ENCODE measurements at regions not wholly inside any gene's neighbourhood (a gene's known extent, or its start where the extent isn't known, plus 50 kb on each side); places are given as distances from the start of the nearest gene placed in this dataset.
"Not testable (repeated sequence)": the region's sequence is repeated elsewhere in the genome, so short reads cannot be mapped to it uniquely, and the experiment has no call there.

DNA sequence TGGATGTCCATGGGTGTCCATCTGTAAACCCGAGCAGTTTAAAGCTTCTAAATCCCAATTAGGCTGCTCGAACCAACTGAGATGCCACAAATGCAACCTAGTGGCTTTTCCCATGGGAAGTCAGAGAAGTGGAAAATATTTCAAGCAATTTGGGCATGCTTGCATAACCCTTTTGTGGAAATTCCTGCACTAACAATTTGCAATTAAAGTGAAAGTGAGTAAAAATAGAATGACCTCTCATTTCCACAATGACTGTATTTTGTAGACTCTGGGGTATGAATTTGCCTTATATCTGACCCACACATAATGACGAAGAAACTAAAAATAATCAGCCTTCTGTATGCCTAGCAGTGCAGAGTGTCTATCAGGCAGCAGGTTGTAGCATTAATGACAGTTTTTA, 91.8 kb upstream of the TSC22D1 start:
- Histone ChIP-seq H3K27me3 (ENCODE audit: control insufficient read depth, insufficient read depth, low read length) (no peaks in the 10 kb centered on the region), H3K9me3 (ENCODE audit: control insufficient read depth, insufficient read depth, low read depth, low read length) (no peaks in the 10 kb centered on the region), H3K36me3 (ENCODE audit: control insufficient read depth, insufficient read depth, low read length) (no peaks in the 10 kb centered on the region), H3K4me1 (ENCODE audit: control insufficient read depth, insufficient read depth, low read length) (no peaks in the 10 kb centered on the region), H3K27ac (ENCODE audit: low read length) (no peak overlapping the region), H3K4me3 (ENCODE audit: low read depth in 2 of 2, low read length in 2 of 2) (no peak overlapping the region)
- TF ChIP-seq, protein P1, sequence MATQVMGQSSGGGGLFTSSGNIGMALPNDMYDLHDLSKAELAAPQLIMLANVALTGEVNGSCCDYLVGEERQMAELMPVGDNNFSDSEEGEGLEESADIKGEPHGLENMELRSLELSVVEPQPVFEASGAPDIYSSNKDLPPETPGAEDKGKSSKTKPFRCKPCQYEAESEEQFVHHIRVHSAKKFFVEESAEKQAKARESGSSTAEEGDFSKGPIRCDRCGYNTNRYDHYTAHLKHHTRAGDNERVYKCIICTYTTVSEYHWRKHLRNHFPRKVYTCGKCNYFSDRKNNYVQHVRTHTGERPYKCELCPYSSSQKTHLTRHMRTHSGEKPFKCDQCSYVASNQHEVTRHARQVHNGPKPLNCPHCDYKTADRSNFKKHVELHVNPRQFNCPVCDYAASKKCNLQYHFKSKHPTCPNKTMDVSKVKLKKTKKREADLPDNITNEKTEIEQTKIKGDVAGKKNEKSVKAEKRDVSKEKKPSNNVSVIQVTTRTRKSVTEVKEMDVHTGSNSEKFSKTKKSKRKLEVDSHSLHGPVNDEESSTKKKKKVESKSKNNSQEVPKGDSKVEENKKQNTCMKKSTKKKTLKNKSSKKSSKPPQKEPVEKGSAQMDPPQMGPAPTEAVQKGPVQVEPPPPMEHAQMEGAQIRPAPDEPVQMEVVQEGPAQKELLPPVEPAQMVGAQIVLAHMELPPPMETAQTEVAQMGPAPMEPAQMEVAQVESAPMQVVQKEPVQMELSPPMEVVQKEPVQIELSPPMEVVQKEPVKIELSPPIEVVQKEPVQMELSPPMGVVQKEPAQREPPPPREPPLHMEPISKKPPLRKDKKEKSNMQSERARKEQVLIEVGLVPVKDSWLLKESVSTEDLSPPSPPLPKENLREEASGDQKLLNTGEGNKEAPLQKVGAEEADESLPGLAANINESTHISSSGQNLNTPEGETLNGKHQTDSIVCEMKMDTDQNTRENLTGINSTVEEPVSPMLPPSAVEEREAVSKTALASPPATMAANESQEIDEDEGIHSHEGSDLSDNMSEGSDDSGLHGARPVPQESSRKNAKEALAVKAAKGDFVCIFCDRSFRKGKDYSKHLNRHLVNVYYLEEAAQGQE (IDR thresholded peaks at IDR 0.05; ENCODE audit: insufficient read depth in 1 of 2, low read depth in 2 of 2, low read length in 1 of 2): no peak
- TF ChIP-seq POLR2AphosphoS5 (IDR thresholded peaks at IDR 0.05; ENCODE audit: low read depth, low read length) (no peak), SIN3A (IDR thresholded peaks at IDR 0.05; ENCODE audit: borderline replicate concordance, insufficient read depth, low read depth, low read length) (no peak), TCF7L2 (IDR thresholded peaks at IDR 0.05; ENCODE audit: low read depth, low read length) (no peak)
- TF ChIP-seq, protein P2, sequence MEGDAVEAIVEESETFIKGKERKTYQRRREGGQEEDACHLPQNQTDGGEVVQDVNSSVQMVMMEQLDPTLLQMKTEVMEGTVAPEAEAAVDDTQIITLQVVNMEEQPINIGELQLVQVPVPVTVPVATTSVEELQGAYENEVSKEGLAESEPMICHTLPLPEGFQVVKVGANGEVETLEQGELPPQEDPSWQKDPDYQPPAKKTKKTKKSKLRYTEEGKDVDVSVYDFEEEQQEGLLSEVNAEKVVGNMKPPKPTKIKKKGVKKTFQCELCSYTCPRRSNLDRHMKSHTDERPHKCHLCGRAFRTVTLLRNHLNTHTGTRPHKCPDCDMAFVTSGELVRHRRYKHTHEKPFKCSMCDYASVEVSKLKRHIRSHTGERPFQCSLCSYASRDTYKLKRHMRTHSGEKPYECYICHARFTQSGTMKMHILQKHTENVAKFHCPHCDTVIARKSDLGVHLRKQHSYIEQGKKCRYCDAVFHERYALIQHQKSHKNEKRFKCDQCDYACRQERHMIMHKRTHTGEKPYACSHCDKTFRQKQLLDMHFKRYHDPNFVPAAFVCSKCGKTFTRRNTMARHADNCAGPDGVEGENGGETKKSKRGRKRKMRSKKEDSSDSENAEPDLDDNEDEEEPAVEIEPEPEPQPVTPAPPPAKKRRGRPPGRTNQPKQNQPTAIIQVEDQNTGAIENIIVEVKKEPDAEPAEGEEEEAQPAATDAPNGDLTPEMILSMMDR (IDR thresholded peaks at IDR 0.05): no peak
- DNase-seq (ENCODE audit: low read depth, low spot score) (no peak), ATAC-seq (no peak)
- ChIA-PET POLR2A (no interaction called here), CTCF (no interaction called here)
- in situ Hi-C loops (cut with HindIII; ENCODE audit: low pct_unique_long_range_greater_than_20kb, low sequenced_read_pairs) (no loop called here), intact Hi-C loops (cut with micrococcal nuclease; ENCODE audit: unreplicated experiment) (no loop called here)
- BruUV-seq (replicated peaks): no TSS peak

DNA sequence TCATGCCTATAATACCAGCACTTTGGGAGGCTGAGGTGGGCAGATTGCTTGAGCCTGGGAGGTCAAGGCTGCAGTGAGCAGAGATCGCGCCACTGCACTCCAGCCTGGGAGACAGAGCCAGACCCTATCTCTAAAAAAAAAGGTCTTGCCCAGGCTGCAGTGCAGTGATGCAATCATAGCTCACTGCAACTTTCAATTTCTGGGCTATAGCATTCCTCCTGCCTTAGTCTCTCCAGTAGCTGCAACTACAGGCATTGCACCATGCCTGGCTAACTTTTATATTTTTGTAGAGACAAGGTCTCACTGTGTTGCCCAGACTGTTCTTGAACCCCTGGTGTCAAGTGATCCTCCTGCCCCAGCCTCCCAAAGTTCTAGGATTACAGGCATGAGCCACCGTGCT, 90.4 kb upstream of the TSC22D1 start:
- BruUV-seq (replicated peaks); CTCF ChIA-PET; H3K27ac ChIP-seq (ENCODE audit: low read length); H3K4me1 ChIP-seq (ENCODE audit: control insufficient read depth, insufficient read depth, low read length); POLR2A ChIA-PET; intact Hi-C loops (cut with micrococcal nuclease; ENCODE audit: unreplicated experiment); H3K4me3 ChIP-seq (ENCODE audit: low read depth in 2 of 2, low read length in 2 of 2); DNase-seq (ENCODE audit: low read depth, low spot score); H3K27me3 ChIP-seq (ENCODE audit: control insufficient read depth, insufficient read depth, low read length); in situ Hi-C loops (cut with HindIII; ENCODE audit: low pct_unique_long_range_greater_than_20kb, low sequenced_read_pairs); H3K36me3 ChIP-seq (ENCODE audit: control insufficient read depth, insufficient read depth, low read length); H3K9me3 ChIP-seq (ENCODE audit: control insufficient read depth, insufficient read depth, low read depth, low read length); ATAC-seq: not testable (repeated sequence)

DNA sequence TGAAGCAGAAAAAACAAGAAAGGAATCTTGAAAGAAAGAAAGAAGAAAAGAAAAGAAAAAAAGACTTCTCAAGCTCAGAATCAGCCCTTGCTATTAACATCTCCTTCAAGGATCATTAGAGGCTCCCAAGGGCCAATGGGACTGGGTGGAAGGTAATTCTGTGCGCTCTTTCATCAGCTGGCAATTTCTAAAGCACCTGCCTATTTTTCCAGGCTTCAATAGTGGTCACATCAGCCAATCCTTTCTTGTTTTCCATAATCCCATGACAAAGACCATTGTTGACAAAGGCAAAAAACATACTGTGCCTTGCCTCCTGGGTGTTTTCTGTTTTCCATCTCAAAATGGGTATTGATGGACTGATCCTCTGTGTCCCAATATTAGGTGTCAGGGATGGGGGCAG, 88.2 kb upstream of the TSC22D1 start:
- TF ChIP-seq, protein P1 (IDR thresholded peaks at IDR 0.05; ENCODE audit: insufficient read depth in 1 of 2, low read depth in 2 of 2, low read length in 1 of 2): no peak
- TF ChIP-seq, protein P2 (IDR thresholded peaks at IDR 0.05): no peak
- TF ChIP-seq SIN3A (IDR thresholded peaks at IDR 0.05; ENCODE audit: borderline replicate concordance, insufficient read depth, low read depth, low read length): no peak
- TF ChIP-seq TCF7L2 (IDR thresholded peaks at IDR 0.05; ENCODE audit: low read depth, low read length): no peak
- no peak for TF ChIP-seq POLR2AphosphoS5 (IDR thresholded peaks at IDR 0.05; ENCODE audit: low read depth, low read length)
- H3K4me3 ChIP-seq (ENCODE audit: low read depth in 2 of 2, low read length in 2 of 2): no peak overlapping the region
- H3K27me3 ChIP-seq (ENCODE audit: control insufficient read depth, insufficient read depth, low read length): no peaks in the 10 kb centered on the region
- no peak overlapping the region for H3K27ac ChIP-seq (ENCODE audit: low read length)
- ATAC-seq (no peak), DNase-seq (ENCODE audit: low read depth, low spot score) (no peak)
- no peaks in the 10 kb centered on the region for H3K36me3 ChIP-seq (ENCODE audit: control insufficient read depth, insufficient read depth, low read length)
- ChIA-PET CTCF (no interaction called here), POLR2A (no interaction called here)
- H3K4me1 ChIP-seq (ENCODE audit: control insufficient read depth, insufficient read depth, low read length): no peaks in the 10 kb centered on the region
- intact Hi-C loops (cut with micrococcal nuclease; ENCODE audit: unreplicated experiment): no loop called here
- no TSS peak for BruUV-seq (replicated peaks)
- in situ Hi-C loops (cut with HindIII; ENCODE audit: low pct_unique_long_range_greater_than_20kb, low sequenced_read_pairs): no loop called here
- H3K9me3 ChIP-seq (ENCODE audit: control insufficient read depth, insufficient read depth, low read depth, low read length): no peaks in the 10 kb centered on the region
